ENCODE measurements at regions not wholly inside any gene's neighbourhood (a gene's known extent, or its start where the extent isn't known, plus 50 kb on each side); places are given as distances from the start of the nearest gene placed in this dataset.

DNA sequence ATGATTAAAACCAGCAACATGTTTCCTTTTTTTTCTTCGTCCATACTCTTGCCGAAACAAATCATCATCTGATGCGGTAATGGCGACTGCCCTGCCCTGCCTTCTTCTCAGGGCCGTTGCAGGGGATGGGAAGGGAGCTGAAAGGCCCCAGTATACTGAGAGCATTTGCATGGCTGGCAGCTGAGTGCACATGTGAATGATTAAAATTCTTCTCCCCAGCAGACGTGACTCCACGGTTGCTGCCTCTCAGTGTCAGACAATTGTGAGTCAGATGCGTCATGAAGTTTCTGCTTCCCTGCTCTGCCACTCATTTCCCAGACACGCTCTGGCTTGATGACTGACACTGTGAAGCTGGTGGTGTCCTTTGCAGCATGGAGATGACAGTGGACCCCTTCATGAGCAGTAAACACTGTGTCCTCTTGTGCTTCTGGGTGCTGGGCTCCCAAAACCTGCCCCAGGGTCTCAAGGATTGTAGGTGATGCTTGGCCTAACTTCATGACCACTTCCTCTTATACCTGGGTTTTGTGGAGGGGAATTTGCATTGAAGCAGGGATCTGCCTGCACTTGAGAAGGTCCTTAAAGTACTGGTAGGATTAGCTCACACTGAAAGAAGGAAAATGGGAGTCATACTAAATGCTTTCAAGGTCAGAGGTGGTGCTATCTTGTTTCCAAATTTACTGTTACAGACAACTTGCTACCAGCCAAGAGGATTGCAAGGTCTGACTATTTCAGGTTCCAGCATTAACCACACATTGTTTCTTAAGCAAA, 222.5 kb upstream of the COPS8 start:
- ATAC-seq, result no peak
- H3K36me3 ChIP-seq (ENCODE audit: control insufficient read depth in 2 of 3, insufficient read depth in 3 of 3, low read length in 3 of 3), result no peaks in the 10 kb centered on the region
- no peak overlapping the region for H3K27ac Mint-ChIP-seq
- ChIA-PET POLR2A (no interaction called here), CTCF (no interaction called here)
- no peak overlapping the region for H3K4me3 Mint-ChIP-seq
- H3K27ac ChIP-seq (ENCODE audit: low read depth, low read length), result no peak overlapping the region
- intact Hi-C loops (cut with micrococcal nuclease), result no loop called here
- no peaks in the 10 kb centered on the region for H3K9me3 ChIP-seq (ENCODE audit: control insufficient read depth in 2 of 3, low read length in 3 of 3)
- peaks cover 0 to 4% (median 0%) of the 10 kb centered on the region in 5 donors for H3K36me3 Mint-ChIP-seq
- peaks cover 0 to 4% (median 0%) of the 10 kb centered on the region in 5 donors for H3K27me3 Mint-ChIP-seq
- no peaks in the 10 kb centered on the region for H3K27me3 ChIP-seq (ENCODE audit: control insufficient read depth in 2 of 2, insufficient read depth in 2 of 2, low read length in 2 of 2)
- DNase-seq, result no peak
- peaks cover 0 to 16% (median 7%) of the 10 kb centered on the region in 11 donors for H3K9me3 Mint-ChIP-seq
- no peak overlapping the region for H3K4me3 ChIP-seq (ENCODE audit: low read length)
- H3K4me1 Mint-ChIP-seq, result no peaks in the 10 kb centered on the region
- H3K4me1 ChIP-seq (ENCODE audit: control insufficient read depth in 2 of 2, insufficient read depth in 2 of 2, low read length in 2 of 2), result no peaks in the 10 kb centered on the region

DNA sequence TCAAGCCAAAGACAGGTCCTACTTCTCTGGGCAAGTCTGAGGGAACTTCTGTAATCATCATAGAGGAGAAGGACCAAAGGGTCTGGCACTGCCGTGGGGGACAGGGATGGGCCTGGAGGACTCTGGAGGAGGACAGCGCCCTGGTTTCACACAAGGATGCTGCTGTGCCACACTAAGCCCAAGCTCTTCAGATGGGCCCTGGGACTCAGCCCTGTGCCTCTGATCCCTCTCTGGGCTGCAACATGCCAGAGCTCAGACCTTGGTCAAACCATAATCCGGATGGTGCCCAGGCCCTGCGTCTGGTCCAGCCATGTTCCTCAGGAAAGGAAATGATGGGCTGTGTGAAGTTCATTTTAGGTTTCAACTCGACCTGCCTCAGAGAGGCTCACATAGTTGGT, 222.0 kb upstream of the COPS8 start:
- POLR2A ChIA-PET, result no interaction called here
- CTCF ChIA-PET, result no interaction called here
- no peak for DNase-seq

DNA sequence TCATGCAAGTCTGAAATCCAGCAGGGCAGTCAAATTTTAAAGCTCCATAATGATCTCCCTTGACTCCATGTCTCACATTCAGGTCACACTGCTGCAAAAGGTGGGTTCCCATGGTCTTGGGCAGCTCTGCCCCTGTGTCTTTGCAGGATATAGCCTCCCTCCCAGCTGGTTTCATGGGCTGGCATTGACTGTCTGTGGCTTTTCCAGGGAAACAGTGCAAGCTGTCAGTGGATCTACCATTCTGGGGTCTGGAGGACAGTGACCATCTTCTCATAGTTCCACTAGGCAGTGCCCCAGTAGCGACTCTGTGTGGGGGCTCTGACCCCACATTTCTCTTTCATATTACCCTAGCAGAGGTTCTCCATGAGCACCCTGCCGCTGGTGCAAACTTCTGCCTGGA, 220.6 kb upstream of the COPS8 start:
- H3K36me3 Mint-ChIP-seq, result peaks cover 0 to 4% (median 0%) of the 10 kb centered on the region in 5 donors

More for the DNA sequence above, 222.0 kb upstream of the COPS8 start:
- peaks cover 0 to 16% (median 7%) of the 10 kb centered on the region in 11 donors for H3K9me3 Mint-ChIP-seq
- no peak overlapping the region for H3K4me3 ChIP-seq (ENCODE audit: low read length)
- H3K4me3 Mint-ChIP-seq, result no peak overlapping the region
- no peak overlapping the region for H3K27ac ChIP-seq (ENCODE audit: low read depth, low read length)
- H3K36me3 Mint-ChIP-seq, result peaks cover 0 to 4% (median 0%) of the 10 kb centered on the region in 5 donors
- H3K27ac Mint-ChIP-seq, result no peak overlapping the region
- H3K36me3 ChIP-seq (ENCODE audit: control insufficient read depth in 2 of 3, insufficient read depth in 3 of 3, low read length in 3 of 3), result no peaks in the 10 kb centered on the region
- no peak for ATAC-seq
- H3K27me3 Mint-ChIP-seq, result peaks cover 0 to 6% (median 0%) of the 10 kb centered on the region in 5 donors
- intact Hi-C loops (cut with micrococcal nuclease), result no loop called here
- H3K9me3 ChIP-seq (ENCODE audit: control insufficient read depth in 2 of 3, low read length in 3 of 3), result no peaks in the 10 kb centered on the region
- H3K4me1 ChIP-seq (ENCODE audit: control insufficient read depth in 2 of 2, insufficient read depth in 2 of 2, low read length in 2 of 2), result no peaks in the 10 kb centered on the region
- no peaks in the 10 kb centered on the region for H3K4me1 Mint-ChIP-seq
- H3K27me3 ChIP-seq (ENCODE audit: control insufficient read depth in 2 of 2, insufficient read depth in 2 of 2, low read length in 2 of 2), result no peaks in the 10 kb centered on the region

DNA sequence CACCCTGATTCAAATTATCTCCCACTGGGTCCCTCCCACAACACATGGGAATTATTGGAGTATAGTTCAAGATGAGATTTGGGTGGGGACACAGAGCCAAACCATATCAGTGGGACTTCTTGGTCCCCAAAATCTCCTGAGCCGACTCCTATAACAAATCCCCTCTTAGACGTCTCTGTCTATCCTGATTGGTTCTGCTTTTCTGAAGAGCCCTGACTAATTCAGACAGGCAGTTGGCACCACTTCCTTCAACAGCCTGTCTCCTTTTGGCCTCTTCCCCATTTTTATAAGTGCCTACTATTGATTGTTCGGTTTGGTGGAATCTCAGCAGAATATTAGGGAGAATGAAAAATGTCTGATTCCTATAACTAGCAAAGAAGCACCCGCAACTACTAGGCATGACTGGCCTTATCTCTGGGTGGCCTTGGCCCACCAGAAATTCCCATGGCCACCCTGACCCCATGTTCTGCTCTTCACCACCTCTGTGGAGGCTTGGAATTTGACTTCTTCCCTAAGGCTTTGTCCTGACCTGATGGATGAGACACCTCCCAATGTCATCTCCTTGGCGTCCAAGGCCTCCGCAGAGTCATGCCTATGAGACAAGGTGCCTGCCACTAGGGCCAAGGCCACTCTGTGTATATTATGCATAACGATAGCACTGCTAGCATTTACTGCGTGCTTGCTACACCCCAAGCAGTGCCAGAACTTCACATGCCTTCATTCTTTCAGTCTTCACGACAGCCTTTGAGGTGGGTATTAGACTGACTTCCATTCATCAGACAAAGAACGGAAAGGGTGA, 218.9 kb upstream of the COPS8 start:
- peaks cover 0 to 5% (median 5%) of the 10 kb centered on the region in 7 donors for H3K4me1 Mint-ChIP-seq
- H3K4me3 ChIP-seq (ENCODE audit: low read length), result no peak overlapping the region
- no peaks in the 10 kb centered on the region for H3K9me3 ChIP-seq (ENCODE audit: control insufficient read depth in 2 of 3, low read length in 3 of 3)
- H3K36me3 Mint-ChIP-seq, result peaks cover 0 to 4% (median 0%) of the 10 kb centered on the region in 5 donors
- intact Hi-C loops (cut with micrococcal nuclease), result no loop called here
- ATAC-seq, result peak; percentile 42
- H3K27me3 ChIP-seq (ENCODE audit: control insufficient read depth in 2 of 2, insufficient read depth in 2 of 2, low read length in 2 of 2), result no peaks in the 10 kb centered on the region
- ChIA-PET CTCF (no interaction called here), POLR2A (no interaction called here)
- peaks cover 0 to 7% (median 0%) of the 10 kb centered on the region in 5 donors for H3K27me3 Mint-ChIP-seq
- H3K27ac Mint-ChIP-seq, result no peak overlapping the region
- no peak overlapping the region for H3K4me3 Mint-ChIP-seq
- H3K36me3 ChIP-seq (ENCODE audit: control insufficient read depth in 2 of 3, insufficient read depth in 3 of 3, low read length in 3 of 3), result no peaks in the 10 kb centered on the region
- H3K4me1 ChIP-seq (ENCODE audit: control insufficient read depth in 2 of 2, insufficient read depth in 2 of 2, low read length in 2 of 2), result no peaks in the 10 kb centered on the region
- H3K27ac ChIP-seq (ENCODE audit: low read depth, low read length), result no peak overlapping the region
- peaks cover 0 to 16% (median 8%) of the 10 kb centered on the region in 11 donors for H3K9me3 Mint-ChIP-seq
- no peak for DNase-seq

More for the DNA sequence above, 220.6 kb upstream of the COPS8 start:
- Histone ChIP-seq H3K9me3 (ENCODE audit: control insufficient read depth in 2 of 3, low read length in 3 of 3) (no peaks in the 10 kb centered on the region), H3K36me3 (ENCODE audit: control insufficient read depth in 2 of 3, insufficient read depth in 3 of 3, low read length in 3 of 3) (no peaks in the 10 kb centered on the region), H3K27ac (ENCODE audit: low read depth, low read length) (no peak overlapping the region), H3K4me1 (ENCODE audit: control insufficient read depth in 2 of 2, insufficient read depth in 2 of 2, low read length in 2 of 2) (no peaks in the 10 kb centered on the region), H3K27me3 (ENCODE audit: control insufficient read depth in 2 of 2, insufficient read depth in 2 of 2, low read length in 2 of 2) (no peaks in the 10 kb centered on the region), H3K4me3 (ENCODE audit: low read length) (no peak overlapping the region)
- ATAC-seq, result no peak
- ChIA-PET CTCF (no interaction called here), POLR2A (no interaction called here)
- intact Hi-C loops (cut with micrococcal nuclease), result no loop called here
- DNase-seq, result no peak
- peaks cover 0 to 16% (median 8%) of the 10 kb centered on the region in 11 donors for H3K9me3 Mint-ChIP-seq
- no peak overlapping the region for H3K4me3 Mint-ChIP-seq
- H3K27ac Mint-ChIP-seq, result no peak overlapping the region
- H3K4me1 Mint-ChIP-seq, result no peaks in the 10 kb centered on the region
- H3K27me3 Mint-ChIP-seq, result peaks cover 0 to 7% (median 0%) of the 10 kb centered on the region in 5 donors

GRCh38 chr2:236867441-236868260, 218.0 kb upstream of the COPS8 start:
- Histone ChIP-seq H3K27ac (ENCODE audit: low read depth, low read length) (no peak overlapping the region), H3K4me1 (ENCODE audit: control insufficient read depth in 2 of 2, insufficient read depth in 2 of 2, low read length in 2 of 2) (no peaks in the 10 kb centered on the region), H3K9me3 (ENCODE audit: control insufficient read depth in 2 of 3, low read length in 3 of 3) (no peaks in the 10 kb centered on the region), H3K27me3 (ENCODE audit: control insufficient read depth in 2 of 2, insufficient read depth in 2 of 2, low read length in 2 of 2) (no peaks in the 10 kb centered on the region), H3K36me3 (ENCODE audit: control insufficient read depth in 2 of 3, insufficient read depth in 3 of 3, low read length in 3 of 3) (no peaks in the 10 kb centered on the region), H3K4me3 (ENCODE audit: low read length) (no peak overlapping the region)
- Mint-ChIP-seq H3K4me1 (peaks cover 0 to 7% (median 5%) of the 10 kb centered on the region in 7 donors), H3K4me3 (no peak overlapping the region), H3K27me3 (peaks cover 0 to 7% (median 0%) of the 10 kb centered on the region in 5 donors), H3K27ac (no peak overlapping the region), H3K9me3 (peaks cover 0 to 16% (median 7%) of the 10 kb centered on the region in 11 donors), H3K36me3 (peaks cover 0 to 4% (median 0%) of the 10 kb centered on the region in 5 donors)
- ChIA-PET POLR2A (no interaction called here), CTCF (no interaction called here)
- DNase-seq, result no peak
- ATAC-seq, result no peak
- intact Hi-C loops (cut with micrococcal nuclease), result no loop called here

DNA sequence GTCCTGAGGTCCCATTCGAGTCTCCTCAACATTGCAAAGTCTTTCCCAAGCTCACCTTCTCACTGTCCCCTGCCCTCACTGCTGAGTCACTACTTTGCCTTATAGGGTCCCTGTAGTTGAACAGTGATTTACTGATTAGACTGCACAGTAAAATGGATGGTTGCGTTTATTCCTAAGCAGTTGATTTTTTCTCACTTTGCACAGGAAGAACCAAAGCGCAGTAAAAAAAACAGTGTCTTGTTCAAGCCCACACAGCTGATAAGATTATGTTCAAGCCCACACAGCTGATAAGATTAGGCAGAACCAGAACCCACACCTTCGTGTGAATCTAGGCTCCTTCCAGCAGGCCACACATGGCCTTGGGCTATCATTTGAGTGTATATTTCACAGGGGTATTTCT, 215.3 kb upstream of the COPS8 start:
- H3K27me3 ChIP-seq (ENCODE audit: control insufficient read depth in 2 of 2, insufficient read depth in 2 of 2, low read length in 2 of 2), result no peaks in the 10 kb centered on the region
- peaks cover 0 to 7% (median 5%) of the 10 kb centered on the region in 7 donors for H3K4me1 Mint-ChIP-seq
- H3K36me3 ChIP-seq (ENCODE audit: control insufficient read depth in 2 of 3, insufficient read depth in 3 of 3, low read length in 3 of 3), result no peaks in the 10 kb centered on the region
- H3K27ac ChIP-seq (ENCODE audit: low read depth, low read length), result no peak overlapping the region
- no peak overlapping the region for H3K4me3 Mint-ChIP-seq
- ChIA-PET CTCF (no interaction called here), POLR2A (no interaction called here)
- peaks cover 0 to 16% (median 0%) of the 10 kb centered on the region in 5 donors for H3K27me3 Mint-ChIP-seq
- no peak overlapping the region for H3K4me3 ChIP-seq (ENCODE audit: low read length)
- DNase-seq (no peak), ATAC-seq (no peak)
- no peaks in the 10 kb centered on the region for H3K9me3 ChIP-seq (ENCODE audit: control insufficient read depth in 2 of 3, low read length in 3 of 3)
- peaks cover 0 to 7% (median 3%) of the 10 kb centered on the region in 11 donors for H3K9me3 Mint-ChIP-seq
- no peak overlapping the region for H3K27ac Mint-ChIP-seq
- no peaks in the 10 kb centered on the region for H3K4me1 ChIP-seq (ENCODE audit: control insufficient read depth in 2 of 2, insufficient read depth in 2 of 2, low read length in 2 of 2)
- H3K36me3 Mint-ChIP-seq, result no peaks in the 10 kb centered on the region
- intact Hi-C loops (cut with micrococcal nuclease), result no loop called here
